ENCODE measurements at regions not wholly inside any gene's neighbourhood (a gene's known extent, or its start where the extent isn't known, plus 50 kb on each side); places are given as distances from the start of the nearest gene placed in this dataset.
"Not testable (repeated sequence)": the region's sequence is repeated elsewhere in the genome, so short reads cannot be mapped to it uniquely, and the experiment has no call there.

- TF ChIP-seq, protein P1, sequence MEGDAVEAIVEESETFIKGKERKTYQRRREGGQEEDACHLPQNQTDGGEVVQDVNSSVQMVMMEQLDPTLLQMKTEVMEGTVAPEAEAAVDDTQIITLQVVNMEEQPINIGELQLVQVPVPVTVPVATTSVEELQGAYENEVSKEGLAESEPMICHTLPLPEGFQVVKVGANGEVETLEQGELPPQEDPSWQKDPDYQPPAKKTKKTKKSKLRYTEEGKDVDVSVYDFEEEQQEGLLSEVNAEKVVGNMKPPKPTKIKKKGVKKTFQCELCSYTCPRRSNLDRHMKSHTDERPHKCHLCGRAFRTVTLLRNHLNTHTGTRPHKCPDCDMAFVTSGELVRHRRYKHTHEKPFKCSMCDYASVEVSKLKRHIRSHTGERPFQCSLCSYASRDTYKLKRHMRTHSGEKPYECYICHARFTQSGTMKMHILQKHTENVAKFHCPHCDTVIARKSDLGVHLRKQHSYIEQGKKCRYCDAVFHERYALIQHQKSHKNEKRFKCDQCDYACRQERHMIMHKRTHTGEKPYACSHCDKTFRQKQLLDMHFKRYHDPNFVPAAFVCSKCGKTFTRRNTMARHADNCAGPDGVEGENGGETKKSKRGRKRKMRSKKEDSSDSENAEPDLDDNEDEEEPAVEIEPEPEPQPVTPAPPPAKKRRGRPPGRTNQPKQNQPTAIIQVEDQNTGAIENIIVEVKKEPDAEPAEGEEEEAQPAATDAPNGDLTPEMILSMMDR (IDR thresholded peaks at IDR 0.05): not testable (repeated sequence)
- TF ChIP-seq POLR2A (IDR thresholded peaks at IDR 0.05): not testable (repeated sequence)
These were observed 202.7 kb downstream of the ZNF92 start for GRCh38 chr7:65576370-65576769.

All from prostate gland (tissue), 2 donors.